Hepatocyte (in vitro differentiated cells): ENCODE measurements at regions not wholly inside any gene's neighbourhood (a gene's known extent, or its start where the extent isn't known, plus 50 kb on each side); places are given as distances from the start of the nearest gene placed in this dataset.

Experiments
- CTCF ChIP-seq: fragments of 200-600 bp; sonication (generic); IDR thresholded peaks from 2 replicates; pipeline ENCODE4 v1.5.1; 2016; ENCODE audit warnings: antibody characterized with exemption, mild to moderate bottlenecking; ENCODE audit not compliant: poor library complexity
- EZH2 ChIP-seq: fragments of 200-600 bp; sonication (generic); IDR thresholded peaks from 2 replicates; pipeline ENCODE4 v1.6.1; 2016; ENCODE audit warnings: antibody characterized with exemption, mild to moderate bottlenecking, borderline replicate concordance
- EZH2phosphoT487 ChIP-seq: fragments of 200-600 bp; sonication (generic); IDR thresholded peaks from one replicate; pipeline ENCODE4 v1.6.1; 2018; ENCODE audit warnings: antibody characterized with exemption, mild to moderate bottlenecking, low read depth, moderate library complexity; ENCODE audit not compliant: unreplicated experiment, severe bottlenecking

GRCh38 chr17:54111576-54111975 lies 288.8 kb downstream of the KIF2B start:
- no peak for TF ChIP-seq EZH2phosphoT487
- TF ChIP-seq CTCF, result no peak
- no peak for TF ChIP-seq EZH2
